Fibroblast of villous mesenchyme (primary cell): ENCODE measurements at regions not wholly inside any gene's neighbourhood (a gene's known extent, or its start where the extent isn't known, plus 50 kb on each side); places are given as distances from the start of the nearest gene placed in this dataset.

Experiments used
- DNase-seq: peaks from one replicate; pipeline ENCODE4 v3.0.0-alpha.2; 2010; ENCODE audit warnings: low read depth
- H3K4me3 ChIP-seq: 2 replicates; pipeline ENCODE4 v1.5.1; 2011; ENCODE audit warnings: low read depth, mild to moderate bottlenecking, low read length
- TF ChIP-seq, protein P1 (sequence below): IDR thresholded peaks from 2 replicates; pipeline ENCODE4 v1.5.1; 2012; ENCODE audit warnings: low read depth, mild to moderate bottlenecking, low read length; ENCODE audit not compliant: insufficient read depth

DNA sequence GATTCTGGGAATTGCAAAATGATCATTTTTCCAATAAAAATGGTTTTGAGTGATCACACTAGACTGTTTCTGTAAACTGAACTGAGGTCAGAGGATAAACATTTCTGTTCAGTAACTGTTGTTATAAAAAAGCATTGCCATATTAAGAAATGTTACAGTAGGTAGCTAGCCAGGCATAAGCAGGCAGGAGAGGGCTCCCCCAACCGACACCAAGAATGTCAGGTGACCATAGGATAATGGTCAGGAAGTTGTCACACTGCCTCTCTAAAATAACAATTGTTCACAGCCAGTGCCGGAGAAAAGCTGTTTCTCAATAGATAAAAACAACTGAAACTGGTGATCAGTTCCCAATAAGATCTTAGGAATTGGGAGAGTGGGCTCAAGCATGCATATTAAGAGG, 306.2 kb upstream of the SLIT2 start:
- H3K4me3 ChIP-seq, result no peak overlapping the region
- DNase-seq, result peak; percentile 49
- TF ChIP-seq, protein P1, sequence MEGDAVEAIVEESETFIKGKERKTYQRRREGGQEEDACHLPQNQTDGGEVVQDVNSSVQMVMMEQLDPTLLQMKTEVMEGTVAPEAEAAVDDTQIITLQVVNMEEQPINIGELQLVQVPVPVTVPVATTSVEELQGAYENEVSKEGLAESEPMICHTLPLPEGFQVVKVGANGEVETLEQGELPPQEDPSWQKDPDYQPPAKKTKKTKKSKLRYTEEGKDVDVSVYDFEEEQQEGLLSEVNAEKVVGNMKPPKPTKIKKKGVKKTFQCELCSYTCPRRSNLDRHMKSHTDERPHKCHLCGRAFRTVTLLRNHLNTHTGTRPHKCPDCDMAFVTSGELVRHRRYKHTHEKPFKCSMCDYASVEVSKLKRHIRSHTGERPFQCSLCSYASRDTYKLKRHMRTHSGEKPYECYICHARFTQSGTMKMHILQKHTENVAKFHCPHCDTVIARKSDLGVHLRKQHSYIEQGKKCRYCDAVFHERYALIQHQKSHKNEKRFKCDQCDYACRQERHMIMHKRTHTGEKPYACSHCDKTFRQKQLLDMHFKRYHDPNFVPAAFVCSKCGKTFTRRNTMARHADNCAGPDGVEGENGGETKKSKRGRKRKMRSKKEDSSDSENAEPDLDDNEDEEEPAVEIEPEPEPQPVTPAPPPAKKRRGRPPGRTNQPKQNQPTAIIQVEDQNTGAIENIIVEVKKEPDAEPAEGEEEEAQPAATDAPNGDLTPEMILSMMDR, result no peak

DNA sequence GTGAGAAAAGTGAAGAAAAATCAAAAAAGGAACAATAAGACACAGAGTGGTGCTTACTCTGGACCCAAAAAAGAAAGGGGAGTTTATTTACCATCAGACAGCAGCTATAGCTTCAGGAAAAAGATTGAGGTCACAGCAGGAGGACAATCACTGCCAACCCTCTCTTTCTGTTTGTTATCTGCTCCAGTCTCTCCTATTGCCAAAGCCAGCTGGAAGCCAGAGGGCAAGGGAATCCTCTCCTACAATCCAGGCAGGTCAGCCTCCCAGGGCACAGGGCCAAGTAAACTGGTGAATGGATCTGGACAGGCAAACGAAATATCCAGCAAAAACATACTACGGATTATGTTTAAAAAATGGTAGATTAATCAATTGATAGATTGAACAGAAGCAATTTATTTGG, 306.9 kb upstream of the SLIT2 start:
- no peak overlapping the region for H3K4me3 ChIP-seq
- TF ChIP-seq, protein P1, result no peak
- no peak for DNase-seq

- DNase-seq, result no peak
- TF ChIP-seq, protein P1, result no peak
- no peak overlapping the region for H3K4me3 ChIP-seq
These were observed 307.5 kb upstream of the SLIT2 start for GRCh38 chr4:19944251-19944650.

- no peak overlapping the region for H3K4me3 ChIP-seq
- no peak for DNase-seq
- TF ChIP-seq, protein P1, result no peak
These were observed 310.3 kb upstream of the SLIT2 start for GRCh38 chr4:19941434-19941833.

GRCh38 chr4:19940861-19941260, 310.8 kb upstream of the SLIT2 start:
- TF ChIP-seq, protein P1, result no peak
- no peak overlapping the region for H3K4me3 ChIP-seq
- DNase-seq, result no peak

DNA sequence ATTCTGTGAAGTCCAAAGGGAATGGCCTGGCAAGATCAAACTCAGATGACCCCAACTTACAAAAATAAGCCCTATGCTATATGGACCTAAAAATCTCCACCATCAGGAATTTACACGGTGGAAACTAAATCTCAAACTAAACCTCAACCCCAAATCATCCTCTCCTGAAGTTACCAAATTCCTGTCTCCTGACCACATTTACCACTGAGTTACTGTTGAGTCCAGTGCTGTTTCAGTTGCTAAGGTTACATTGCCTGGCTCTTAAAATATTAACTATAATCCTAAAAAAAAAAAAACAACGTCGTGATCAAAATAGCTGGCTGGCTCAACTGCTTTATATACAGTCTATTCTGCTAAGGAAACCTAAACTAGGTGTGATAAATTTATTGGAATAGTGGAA, 315.2 kb upstream of the SLIT2 start:
- no peak overlapping the region for H3K4me3 ChIP-seq
- DNase-seq, result peak; percentile 86
- TF ChIP-seq, protein P1, result no peak

- no peak for DNase-seq
- H3K4me3 ChIP-seq, result no peak overlapping the region
- TF ChIP-seq, protein P1, result no peak
These were observed 321.0 kb upstream of the SLIT2 start for GRCh38 chr4:19930742-19931141.
